Skeletal muscle satellite cell (primary cell): ENCODE measurements at regions not wholly inside any gene's neighbourhood (a gene's known extent, or its start where the extent isn't known, plus 50 kb on each side); places are given as distances from the start of the nearest gene placed in this dataset. TPM values are rescaled to one million over a fixed set of nuclear protein-coding genes. Genes with fewer than 3 reads are reported as not detected.

Experiments used
- H3K27me3 ChIP-seq: 2 replicates; pipeline ENCODE4 v1.7.0; 2013; ENCODE audit warnings: low read length; ENCODE audit not compliant: control insufficient read depth, insufficient read depth
- H3K36me3 ChIP-seq: 2 replicates; pipeline ENCODE4 v1.7.0; 2013; ENCODE audit warnings: mild to moderate bottlenecking, control low read depth, low read length; ENCODE audit not compliant: insufficient read depth
- H3K4me1 ChIP-seq: 2 replicates; pipeline ENCODE4 v1.7.0; 2013; ENCODE audit warnings: low read length; ENCODE audit not compliant: control insufficient read depth, insufficient read depth
- H3K4me2 ChIP-seq: 2 replicates; pipeline ENCODE4 v1.7.0; 2013; ENCODE audit warnings: mild to moderate bottlenecking, low read length
- H3K4me3 ChIP-seq: 2 replicates; pipeline ENCODE4 v1.7.0; 2013; ENCODE audit warnings: low read length
- H3K9ac ChIP-seq: 2 replicates; pipeline ENCODE4 v1.7.0; 2013; ENCODE audit warnings: mild to moderate bottlenecking, low read depth, low read length, moderate library complexity
- H3K9me3 ChIP-seq: replicated peaks from 2 replicates; pipeline ENCODE4 v1.7.0; 2013; ENCODE audit warnings: mild to moderate bottlenecking, control low read depth, low read length
- small RNA-seq: library from RNA; depleted of rRNA; stranded (forward); fragments of <200 nt; gene quantifications from one replicate; pipeline ENCODE3, GENCODE V24; 2012

GRCh38 chr18:37628470-37629220, 63.0 kb upstream of the CELF4 start:
- Histone ChIP-seq H3K27me3 (no peaks in the 10 kb centered on the region), H3K4me1 (no peaks in the 10 kb centered on the region), H3K36me3 (no peaks in the 10 kb centered on the region), H3K4me2 (no peak overlapping the region), H3K4me3 (no peak overlapping the region), H3K9me3 (peaks cover 7% of the 10 kb centered on the region), H3K9ac (no peak overlapping the region)

- H3K27me3 ChIP-seq, result no peaks in the 10 kb centered on the region
- peaks cover 5% of the 10 kb centered on the region for H3K9me3 ChIP-seq
- H3K4me2 ChIP-seq, result no peak overlapping the region
- H3K4me1 ChIP-seq, result no peaks in the 10 kb centered on the region
- no peak overlapping the region for H3K9ac ChIP-seq
- H3K4me3 ChIP-seq, result no peak overlapping the region
- no peaks in the 10 kb centered on the region for H3K36me3 ChIP-seq
These were observed 58.7 kb upstream of the CELF4 start for GRCh38 chr18:37624318-37624717.

GRCh38 chr18:37619964-37620363, 54.4 kb upstream of the CELF4 start:
- Histone ChIP-seq H3K27me3 (no peaks in the 10 kb centered on the region), H3K4me3 (no peak overlapping the region), H3K4me1 (no peaks in the 10 kb centered on the region), H3K36me3 (no peaks in the 10 kb centered on the region), H3K9ac (no peak overlapping the region), H3K4me2 (no peak overlapping the region), H3K9me3 (peaks cover 4% of the 10 kb centered on the region)

GRCh38 chr18:37617623-37618022, 52.0 kb upstream of the CELF4 start:
- no peaks in the 10 kb centered on the region for H3K4me1 ChIP-seq
- H3K36me3 ChIP-seq, result no peaks in the 10 kb centered on the region
- no peak overlapping the region for H3K9ac ChIP-seq
- H3K4me3 ChIP-seq, result no peak overlapping the region
- H3K4me2 ChIP-seq, result no peak overlapping the region
- H3K27me3 ChIP-seq, result no peaks in the 10 kb centered on the region
- H3K9me3 ChIP-seq, result peaks cover 4% of the 10 kb centered on the region

Small RNA genes in the stretch of these regions (small RNA-seq; reads per million reads assigned to genes)
- gene AC011712.1, result not detected
- gene MIR4318, result not detected
- not detected for gene MIR5583-1
- not detected for gene RN7SKP182
- gene RNU6-1242P, result not detected
- gene RNU6-706P, result not detected
